ENCODE measurements at regions not wholly inside any gene's neighbourhood (a gene's known extent, or its start where the extent isn't known, plus 50 kb on each side); places are given as distances from the start of the nearest gene placed in this dataset.

GRCh38 chr12:93968536-93969285 is 179.7 kb upstream of the PLXNC1 start:
- TF ChIP-seq, protein P1, sequence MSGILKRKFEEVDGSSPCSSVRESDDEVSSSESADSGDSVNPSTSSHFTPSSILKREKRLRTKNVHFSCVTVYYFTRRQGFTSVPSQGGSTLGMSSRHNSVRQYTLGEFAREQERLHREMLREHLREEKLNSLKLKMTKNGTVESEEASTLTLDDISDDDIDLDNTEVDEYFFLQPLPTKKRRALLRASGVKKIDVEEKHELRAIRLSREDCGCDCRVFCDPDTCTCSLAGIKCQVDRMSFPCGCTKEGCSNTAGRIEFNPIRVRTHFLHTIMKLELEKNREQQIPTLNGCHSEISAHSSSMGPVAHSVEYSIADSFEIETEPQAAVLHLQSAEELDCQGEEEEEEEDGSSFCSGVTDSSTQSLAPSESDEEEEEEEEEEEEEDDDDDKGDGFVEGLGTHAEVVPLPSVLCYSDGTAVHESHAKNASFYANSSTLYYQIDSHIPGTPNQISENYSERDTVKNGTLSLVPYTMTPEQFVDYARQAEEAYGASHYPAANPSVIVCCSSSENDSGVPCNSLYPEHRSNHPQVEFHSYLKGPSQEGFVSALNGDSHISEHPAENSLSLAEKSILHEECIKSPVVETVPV (CRISPR knock-in tag; IDR thresholded peaks at IDR 0.05): no peak
- TF ChIP-seq ZC3H10 (CRISPR knock-in tag; IDR thresholded peaks at IDR 0.05): no peak
- TF ChIP-seq OSR1 (CRISPR knock-in tag; IDR thresholded peaks at IDR 0.05): no peak
- TF ChIP-seq BACH2 (CRISPR knock-in tag; IDR thresholded peaks at IDR 0.05; ENCODE audit: borderline replicate concordance): no peak
- TF ChIP-seq ZFP30 (CRISPR knock-in tag; IDR thresholded peaks at IDR 0.05): no peak
- no peak for TF ChIP-seq CSDC2 (CRISPR knock-in tag; IDR thresholded peaks at IDR 0.05)
- TF ChIP-seq RARB (CRISPR knock-in tag; IDR thresholded peaks at IDR 0.05): no peak
- no peak for TF ChIP-seq PATZ1 (CRISPR knock-in tag; IDR thresholded peaks at IDR 0.05; ENCODE audit: borderline replicate concordance)
